Erythroblast (primary cell): ENCODE measurements at regions not wholly inside any gene's neighbourhood (a gene's known extent, or its start where the extent isn't known, plus 50 kb on each side); places are given as distances from the start of the nearest gene placed in this dataset.

Experiments
- DNase-seq, 2 experiments: peaks; one replicate each; lab custom pipeline; 2025; lab: John Stamatoyannopoulos, UW
- GATA1 ChIP-seq: IDR thresholded peaks from 2 replicates; pipeline ENCODE4 v1.6.1; 2011; ENCODE audit warnings: low read depth, mild to moderate bottlenecking, control low read depth, low read length, moderate library complexity
- POLR2A ChIP-seq: IDR thresholded peaks from 2 replicates; pipeline ENCODE4 v1.6.1; 2011; ENCODE audit warnings: mild to moderate bottlenecking, low read length

DNA sequence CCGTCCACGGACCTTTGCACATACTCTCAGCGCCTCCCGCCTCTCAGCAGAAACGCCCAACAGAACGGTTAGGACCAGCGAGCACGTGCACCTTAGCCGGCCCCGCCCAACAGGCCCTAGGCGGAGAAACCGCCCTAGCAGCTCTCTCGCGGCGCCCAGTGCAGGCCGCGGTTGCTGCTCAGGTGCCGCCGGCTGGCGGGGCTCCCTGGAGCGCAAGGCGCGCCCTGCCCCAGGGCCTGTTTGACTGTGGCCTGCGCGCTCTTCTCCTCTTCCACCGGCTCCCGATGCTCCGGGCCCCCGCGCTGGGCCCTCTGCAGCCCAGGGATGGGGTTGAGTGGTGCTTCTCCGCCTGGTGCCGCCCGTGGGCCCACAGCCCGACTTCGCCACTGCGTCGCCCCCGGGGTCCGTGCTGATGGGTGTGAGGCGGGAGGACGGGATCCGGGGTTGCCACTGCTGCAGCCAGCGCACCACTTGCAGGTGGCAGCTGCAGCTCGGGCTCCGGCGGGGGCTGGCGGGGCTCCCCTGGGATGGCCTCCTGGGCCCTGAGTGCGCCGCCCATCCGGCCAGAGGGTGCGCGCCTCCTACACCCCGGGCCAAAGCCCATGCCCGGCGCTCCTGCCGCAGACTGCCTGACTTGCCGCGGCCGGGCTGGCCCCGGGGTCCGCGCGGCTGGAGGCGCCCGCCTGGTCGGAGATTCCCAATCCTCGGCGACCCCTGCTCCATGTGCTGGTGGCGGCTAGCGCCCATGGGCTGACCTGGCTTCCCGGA is 1889.4 kb upstream of the CDH9 start:
- TF ChIP-seq GATA1 (no peak), POLR2A (no peak)
- no peak for DNase-seq

GRCh38 chr5:28926422-28926821 is 1888.0 kb upstream of the CDH9 start:
- TF ChIP-seq POLR2A (no peak), GATA1 (no peak)
- DNase-seq: no peak

DNA sequence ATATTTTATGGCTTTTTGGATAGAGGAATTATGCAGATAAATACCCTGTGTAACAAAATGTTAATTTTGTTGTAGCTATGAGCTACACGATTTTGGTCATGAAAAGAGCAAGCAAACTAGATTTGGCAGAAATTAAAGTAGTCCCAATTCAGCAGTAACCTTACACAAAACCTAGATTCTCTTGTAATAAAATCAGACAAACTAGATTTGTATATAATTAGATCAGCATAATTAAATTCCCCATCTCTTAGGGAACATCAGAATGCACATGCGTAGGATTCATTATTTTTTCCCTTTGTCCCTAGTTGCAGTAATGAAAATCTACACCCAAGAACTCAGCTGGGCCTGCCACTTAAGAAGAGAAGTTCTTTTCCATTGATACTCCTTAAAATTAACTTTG is 1879.2 kb upstream of the CDH9 start:
- no peak for TF ChIP-seq POLR2A
- TF ChIP-seq GATA1: no peak
- no peak for DNase-seq

DNA sequence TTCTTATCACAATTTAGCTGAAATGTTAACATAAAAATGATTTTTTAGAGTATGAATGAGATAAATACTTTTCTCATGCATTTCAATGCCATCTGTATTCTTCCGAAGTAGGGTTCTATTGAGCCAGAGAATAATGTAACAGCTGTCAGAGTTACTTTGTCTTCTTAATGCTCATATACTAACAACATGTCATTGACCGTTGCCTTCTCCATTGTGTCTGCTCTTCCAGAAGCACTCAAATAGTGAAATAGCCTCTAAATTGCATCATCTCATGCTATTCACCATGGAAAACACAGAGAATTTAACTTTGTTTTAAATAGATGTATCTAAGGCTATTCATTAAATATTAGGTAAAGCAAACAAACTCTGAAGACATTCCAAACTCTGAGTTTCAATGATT is 1875.9 kb upstream of the CDH9 start:
- no peak for DNase-seq
- no peak for TF ChIP-seq GATA1
- no peak for TF ChIP-seq POLR2A

GRCh38 chr5:28903643-28904042 is 1865.3 kb upstream of the CDH9 start:
- DNase-seq: no peak
- TF ChIP-seq POLR2A (no peak), GATA1 (no peak)

- DNase-seq: no peak
- TF ChIP-seq GATA1: no peak
- TF ChIP-seq POLR2A: no peak
Measured at GRCh38 chr5:28896949-28897348, 1858.6 kb upstream of the CDH9 start.

- no peak for TF ChIP-seq GATA1
- no peak for TF ChIP-seq POLR2A
- no peak for DNase-seq
Measured at GRCh38 chr5:28880936-28881335, 1842.5 kb upstream of the CDH9 start.

GRCh38 chr5:28877050-28877449 is 1838.7 kb upstream of the CDH9 start:
- TF ChIP-seq POLR2A (no peak), GATA1 (no peak)
- DNase-seq: no peak

- TF ChIP-seq POLR2A: no peak
- TF ChIP-seq GATA1: no peak
- DNase-seq: no peak
Measured at GRCh38 chr5:28864006-28864405, 1825.6 kb upstream of the CDH9 start.

- TF ChIP-seq POLR2A: no peak
- no peak for TF ChIP-seq GATA1
- DNase-seq: no peak
Measured at GRCh38 chr5:28862860-28863196, 1824.4 kb upstream of the CDH9 start.

GRCh38 chr5:28862137-28862859 is 1823.9 kb upstream of the CDH9 start:
- TF ChIP-seq GATA1: no peak
- TF ChIP-seq POLR2A: no peak
- no peak for DNase-seq

DNA sequence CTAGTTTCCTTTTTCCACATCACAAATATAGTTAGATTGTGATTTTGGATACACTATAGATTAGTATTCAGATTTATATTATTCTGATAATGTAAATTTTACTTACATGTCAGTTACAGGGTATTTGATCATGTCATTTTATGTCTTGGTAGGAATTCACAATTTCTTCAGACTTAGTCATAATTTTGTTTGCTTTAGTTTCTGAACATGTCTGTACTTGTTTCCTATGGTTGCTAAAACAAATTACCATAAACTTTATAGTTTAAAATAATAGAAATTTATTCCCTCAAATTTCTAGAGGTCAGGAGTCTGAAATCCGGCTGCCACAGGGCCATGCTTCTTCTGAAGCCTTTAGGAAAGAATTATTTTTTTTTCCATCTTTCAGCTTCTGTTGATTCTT is 1817.2 kb upstream of the CDH9 start:
- no peak for TF ChIP-seq POLR2A
- no peak for TF ChIP-seq GATA1
- no peak for DNase-seq

GRCh38 chr5:28850320-28850921 is 1812.0 kb upstream of the CDH9 start:
- TF ChIP-seq POLR2A (no peak), GATA1 (no peak)
- no peak for DNase-seq

DNA sequence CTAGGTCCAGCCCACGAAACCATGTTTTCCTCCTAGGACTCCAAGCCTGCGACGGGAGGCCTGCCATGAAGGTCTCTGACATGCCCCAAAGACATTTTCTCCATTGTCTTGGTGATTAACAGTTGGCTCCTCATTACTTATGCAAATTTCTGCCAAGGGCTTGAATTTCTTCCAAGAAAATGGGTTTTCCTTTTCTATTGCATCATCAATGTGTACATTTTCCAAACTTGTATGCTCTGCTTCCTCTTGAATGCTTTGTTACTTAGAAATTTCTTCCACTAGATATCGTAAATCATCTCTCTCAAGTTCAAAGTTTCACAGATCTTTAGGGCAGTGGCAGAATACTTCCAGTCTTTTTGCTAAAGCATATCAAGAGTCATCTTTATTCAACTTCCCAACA is 1792.7 kb upstream of the CDH9 start:
- no peak for DNase-seq
- TF ChIP-seq GATA1 (no peak), POLR2A (no peak)
